ENCODE measurements at regions not wholly inside any gene's neighbourhood (a gene's known extent, or its start where the extent isn't known, plus 50 kb on each side); places are given as distances from the start of the nearest gene placed in this dataset.

GRCh38 chr2:18290386-18290785, 270.1 kb downstream of the RDH14 start:
- Histone ChIP-seq H3K27ac (no peak overlapping the region), H3K4me1 (no peaks in the 10 kb centered on the region), H3K4me3 (no peak overlapping the region), H3K4me2 (no peak overlapping the region), H3K9me3 (no peaks in the 10 kb centered on the region)
- DNase-seq (ENCODE audit: low read depth in 1 of 2, low spot score in 1 of 2) (no peak), ATAC-seq (no peak), FAIRE-seq (no peak)
- TF ChIP-seq CBX2 (IDR thresholded peaks at IDR 0.05; ENCODE audit: borderline replicate concordance, low read depth), result no peak
- TF ChIP-seq RAD21 (conservative IDR thresholded peaks at IDR 0.05 in 1 of 2, IDR thresholded peaks at IDR 0.05 in 1 of 2), result no peak
- TF ChIP-seq MAZ (IDR thresholded peaks at IDR 0.05; ENCODE audit: borderline replicate concordance, low read depth, low read length), result no peak
- TF ChIP-seq JUN (IDR thresholded peaks at IDR 0.05), result no peak
- TF ChIP-seq REST (IDR thresholded peaks at IDR 0.05), result no peak
- ChIA-PET CTCF (interaction anchor here (0.8 to 1.0 kb wide), 2 partner anchors 84 to 88 kb away, joined by 3 read pairs; no protein-coding TSS in a partner anchor), POLR2A (no interaction called here)

- H3K4me2 ChIP-seq, result no peak overlapping the region
- H3K27ac ChIP-seq, result no peak overlapping the region
- TF ChIP-seq JUNB (IDR thresholded peaks at IDR 0.05) (no peak), ZFP36 (IDR thresholded peaks at IDR 0.05; ENCODE audit: borderline replicate concordance, partially characterized antibody) (no peak), NFE2L2 (conservative IDR thresholded peaks at IDR 0.05; ENCODE audit: low read length) (no peak), ZSCAN20 (CRISPR knock-in tag; IDR thresholded peaks at IDR 0.05) (no peak), CEBPB (IDR thresholded peaks at IDR 0.05) (no peak), KDM5A (IDR thresholded peaks at IDR 0.05) (no peak), CBX8 (IDR thresholded peaks at IDR 0.05) (no peak), MAFK (IDR thresholded peaks at IDR 0.05; ENCODE audit: partially characterized antibody) (no peak), HOXA7 (CRISPR knock-in tag; IDR thresholded peaks at IDR 0.05) (no peak), HDAC2 (IDR thresholded peaks at IDR 0.05) (no peak), ATOH8 (CRISPR knock-in tag; IDR thresholded peaks at IDR 0.05; ENCODE audit: low read depth) (no peak), RAD21 (conservative IDR thresholded peaks at IDR 0.05 in 1 of 2, IDR thresholded peaks at IDR 0.05 in 1 of 2) (no peak), CHD2 (IDR thresholded peaks at IDR 0.05; ENCODE audit: low read length, partially characterized antibody) (no peak), KDM1A (IDR thresholded peaks at IDR 0.05; ENCODE audit: low read depth) (no peak), EP300 (IDR thresholded peaks at IDR 0.05) (no peak), CBX2 (IDR thresholded peaks at IDR 0.05; ENCODE audit: borderline replicate concordance, low read depth) (no peak), JUN (IDR thresholded peaks at IDR 0.05) (no peak), ELK1 (IDR thresholded peaks at IDR 0.05; ENCODE audit: low read depth, low read length) (no peak)
- ChIA-PET POLR2A (no interaction called here), CTCF (no interaction called here)
- FAIRE-seq (no peak), DNase-seq (ENCODE audit: low read depth in 1 of 2, low spot score in 1 of 2) (no peak), ATAC-seq (no peak)
- no peaks in the 10 kb centered on the region for H3K4me1 ChIP-seq
- H3K9me3 ChIP-seq, result no peaks in the 10 kb centered on the region
- H3K4me3 ChIP-seq, result no peak overlapping the region
Observed at GRCh38 chr2:18286897-18287296, 273.6 kb downstream of the RDH14 start.

GRCh38 chr2:18284331-18284730, 276.1 kb downstream of the RDH14 start:
- no peak for ATAC-seq
- no peak for DNase-seq (ENCODE audit: low read depth in 1 of 2, low spot score in 1 of 2)
- POLR2A ChIA-PET, result no interaction called here
- no peak overlapping the region for H3K4me3 ChIP-seq
- no peaks in the 10 kb centered on the region for H3K4me1 ChIP-seq
- no peak for FAIRE-seq
- CTCF ChIA-PET, result no interaction called here
- WGBS (ENCODE audit: missing lambda C conversion rate), result 76% methylated on average over 4 of the region's 4 CpGs
- H3K9me3 ChIP-seq, result no peaks in the 10 kb centered on the region
- H3K4me2 ChIP-seq, result no peak overlapping the region
- H3K27ac ChIP-seq, result no peak overlapping the region
- TF ChIP-seq CEBPB (IDR thresholded peaks at IDR 0.05) (no peak), SREBF2 (IDR thresholded peaks at IDR 0.05) (no peak), BCL3 (IDR thresholded peaks at IDR 0.05) (no peak), HOXB13 (CRISPR knock-in tag; IDR thresholded peaks at IDR 0.05; ENCODE audit: low read depth) (no peak), CHD2 (IDR thresholded peaks at IDR 0.05; ENCODE audit: low read length, partially characterized antibody) (no peak), PBX3 (IDR thresholded peaks at IDR 0.05) (no peak), RCOR1 (IDR thresholded peaks at IDR 0.05; ENCODE audit: low read depth, low read length) (no peak), NPAS2 (CRISPR knock-in tag; IDR thresholded peaks at IDR 0.05; ENCODE audit: borderline replicate concordance) (no peak), KDM5A (IDR thresholded peaks at IDR 0.05) (no peak), ZNF302 (CRISPR knock-in tag; IDR thresholded peaks at IDR 0.05) (no peak), E2F6 (IDR thresholded peaks at IDR 0.05; ENCODE audit: borderline replicate concordance, low read depth) (no peak), EP300 (IDR thresholded peaks at IDR 0.05) (no peak)
